ENCODE measurements at regions not wholly inside any gene's neighbourhood (a gene's known extent, or its start where the extent isn't known, plus 50 kb on each side); places are given as distances from the start of the nearest gene placed in this dataset.

- BruUV-seq (replicated peaks) = no TSS peak
- ChIA-PET CTCF (no interaction called here), POLR2A (ENCODE audit: unreplicated experiment) (no interaction called here)
- Histone ChIP-seq H3K9me2 (ENCODE audit: insufficient read depth) (no peaks in the 10 kb centered on the region), H3K27me3 (ENCODE audit: insufficient read depth, low read depth) (no peaks in the 10 kb centered on the region), H3F3A (ENCODE audit: insufficient read depth, low read depth) (no peaks in the 10 kb centered on the region), H3K27ac (no peak overlapping the region), H3K4me1 (replicated peaks; ENCODE audit: insufficient read depth) (no peaks in the 10 kb centered on the region), H3K79me2 (ENCODE audit: low read depth) (no peaks in the 10 kb centered on the region), H3K4me3 (no peak overlapping the region), H3K36me3 (ENCODE audit: low read depth) (no peaks in the 10 kb centered on the region), H2AFZ (no peak overlapping the region), H4K20me1 (ENCODE audit: insufficient read depth) (no peaks in the 10 kb centered on the region), H3K4me2 (no peak overlapping the region), H3K9me3 (ENCODE audit: insufficient read depth, low read depth) (no peaks in the 10 kb centered on the region; the same call in 1 of the 2 replicates)
- DNase-seq = no peak
- TF ChIP-seq CTCF (conservative IDR thresholded peaks at IDR 0.05) = no peak
- TF ChIP-seq EZH2 (IDR thresholded peaks at IDR 0.05; ENCODE audit: low read depth) = no peak
- intact Hi-C loops (cut with micrococcal nuclease; ENCODE audit: unreplicated experiment) = no loop called here
Measured at GRCh38 chrX:63475200-63475599, 124.1 kb upstream of the SPIN4 start.

- H3K36me3 ChIP-seq (ENCODE audit: low read depth) = no peaks in the 10 kb centered on the region
- no peaks in the 10 kb centered on the region; the same call in 1 of the 2 replicates for H3K9me3 ChIP-seq (ENCODE audit: insufficient read depth, low read depth)
- POLR2A ChIA-PET (ENCODE audit: unreplicated experiment) = no interaction called here
- H3F3A ChIP-seq (ENCODE audit: insufficient read depth, low read depth) = no peaks in the 10 kb centered on the region
- H3K4me3 ChIP-seq = no peak overlapping the region
- no TSS peak for BruUV-seq (replicated peaks)
- CTCF ChIA-PET = no interaction called here
- no peak overlapping the region for H3K4me2 ChIP-seq
- H2AFZ ChIP-seq = no peak overlapping the region
- intact Hi-C loops (cut with micrococcal nuclease; ENCODE audit: unreplicated experiment) = no loop called here
- no peak for DNase-seq
- no peaks in the 10 kb centered on the region for H4K20me1 ChIP-seq (ENCODE audit: insufficient read depth)
- H3K27ac ChIP-seq = no peak overlapping the region
- TF ChIP-seq EZH2 (IDR thresholded peaks at IDR 0.05; ENCODE audit: low read depth) (no peak), CTCF (conservative IDR thresholded peaks at IDR 0.05) (no peak)
- no peaks in the 10 kb centered on the region for H3K27me3 ChIP-seq (ENCODE audit: insufficient read depth, low read depth)
- H3K79me2 ChIP-seq (ENCODE audit: low read depth) = no peaks in the 10 kb centered on the region
- H3K9me2 ChIP-seq (ENCODE audit: insufficient read depth) = no peaks in the 10 kb centered on the region
- no peaks in the 10 kb centered on the region for H3K4me1 ChIP-seq (replicated peaks; ENCODE audit: insufficient read depth)
Measured at GRCh38 chrX:63471004-63471403, 119.9 kb upstream of the SPIN4 start.

- intact Hi-C loops (cut with micrococcal nuclease; ENCODE audit: unreplicated experiment) = no loop called here
- H3K4me3 ChIP-seq = no peak overlapping the region
- BruUV-seq (replicated peaks) = no TSS peak
- no peak overlapping the region for H3K4me2 ChIP-seq
- H3K36me3 ChIP-seq (ENCODE audit: low read depth) = no peaks in the 10 kb centered on the region; the same call in 1 of the 2 replicates
- no peaks in the 10 kb centered on the region for H3K4me1 ChIP-seq (replicated peaks; ENCODE audit: insufficient read depth)
- DNase-seq = no peak
- H3K27me3 ChIP-seq (ENCODE audit: insufficient read depth, low read depth) = no peaks in the 10 kb centered on the region
- no peaks in the 10 kb centered on the region for H3K9me2 ChIP-seq (ENCODE audit: insufficient read depth)
- ChIA-PET CTCF (no interaction called here), POLR2A (ENCODE audit: unreplicated experiment) (no interaction called here)
- no peaks in the 10 kb centered on the region for H3F3A ChIP-seq (ENCODE audit: insufficient read depth, low read depth)
- H3K9me3 ChIP-seq (ENCODE audit: insufficient read depth, low read depth) = no peaks in the 10 kb centered on the region; the same call in 1 of the 2 replicates
- TF ChIP-seq EZH2 (IDR thresholded peaks at IDR 0.05; ENCODE audit: low read depth) (no peak), CTCF (conservative IDR thresholded peaks at IDR 0.05) (no peak)
- H2AFZ ChIP-seq = no peak overlapping the region
- no peaks in the 10 kb centered on the region for H4K20me1 ChIP-seq (ENCODE audit: insufficient read depth)
- no peaks in the 10 kb centered on the region for H3K79me2 ChIP-seq (ENCODE audit: low read depth)
- H3K27ac ChIP-seq = no peak overlapping the region
Measured at GRCh38 chrX:63470506-63470905, 119.4 kb upstream of the SPIN4 start.

All from PC-9 (cell line).